ENCODE measurements at regions not wholly inside any gene's neighbourhood (a gene's known extent, or its start where the extent isn't known, plus 50 kb on each side); places are given as distances from the start of the nearest gene placed in this dataset.

DNA sequence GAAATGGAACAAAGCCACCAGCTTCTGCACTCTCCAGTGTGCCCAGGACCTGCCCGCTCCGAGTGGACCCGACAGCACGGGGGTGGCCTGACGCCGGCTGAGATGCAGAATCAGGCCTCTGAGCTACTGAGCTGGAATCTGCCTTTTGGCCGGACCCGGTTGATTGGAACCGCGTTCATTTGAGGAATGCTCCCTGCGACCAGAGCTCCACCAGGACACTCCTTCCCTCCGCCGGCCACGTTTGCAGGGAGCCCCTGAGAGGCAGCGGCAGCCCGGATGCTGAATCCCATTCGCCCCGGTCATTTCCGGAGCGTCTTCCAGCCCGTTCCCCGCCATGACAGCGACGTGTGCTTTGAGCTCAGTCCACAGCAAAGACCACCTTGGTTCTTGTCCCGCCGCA lies 392.7 kb downstream of the THBS2 start:
- TF ChIP-seq POLR2AphosphoS5 (IDR thresholded peaks at IDR 0.05; ENCODE audit: low read depth, low read length): no peak
- no peak for TF ChIP-seq POLR2A (IDR thresholded peaks at IDR 0.05; ENCODE audit: low read depth, low read length)
- no peak for TF ChIP-seq TAF1 (IDR thresholded peaks at IDR 0.05; ENCODE audit: borderline replicate concordance, low read depth, low read length)

All from GM12892 (cell line).